ENCODE measurements at regions not wholly inside any gene's neighbourhood (a gene's known extent, or its start where the extent isn't known, plus 50 kb on each side); places are given as distances from the start of the nearest gene placed in this dataset.

- no peak for DNase-seq
- no peak overlapping the region for H3K27ac ChIP-seq
- intact Hi-C loops (cut with DNase I; ENCODE audit: low total_unique reads): no loop called here
- peaks cover 0 to 27% (median 13%) of the 10 kb centered on the region in 4 donors for H3K4me1 ChIP-seq
- no peak for TF ChIP-seq POLR2A (IDR thresholded peaks at IDR 0.05)
- TF ChIP-seq CTCF (IDR thresholded peaks at IDR 0.05): no peak
- no peak for TF ChIP-seq POLR2AphosphoS5 (IDR thresholded peaks at IDR 0.05)
- no peak for TF ChIP-seq EP300 (IDR thresholded peaks at IDR 0.05)
- H3K27me3 ChIP-seq: no peaks in the 10 kb centered on the region
- no peak overlapping the region for H3K4me3 ChIP-seq
- 58 to 85% (median 66%) methylated on average over 1 of the region's 1 CpG for WGBS, 5 donors
- H3K36me3 ChIP-seq: no peaks in the 10 kb centered on the region
- H3K9me3 ChIP-seq: no peaks in the 10 kb centered on the region
Observed at GRCh38 chr12:88310069-88310468, 168.0 kb downstream of the TMTC3 start.

DNA sequence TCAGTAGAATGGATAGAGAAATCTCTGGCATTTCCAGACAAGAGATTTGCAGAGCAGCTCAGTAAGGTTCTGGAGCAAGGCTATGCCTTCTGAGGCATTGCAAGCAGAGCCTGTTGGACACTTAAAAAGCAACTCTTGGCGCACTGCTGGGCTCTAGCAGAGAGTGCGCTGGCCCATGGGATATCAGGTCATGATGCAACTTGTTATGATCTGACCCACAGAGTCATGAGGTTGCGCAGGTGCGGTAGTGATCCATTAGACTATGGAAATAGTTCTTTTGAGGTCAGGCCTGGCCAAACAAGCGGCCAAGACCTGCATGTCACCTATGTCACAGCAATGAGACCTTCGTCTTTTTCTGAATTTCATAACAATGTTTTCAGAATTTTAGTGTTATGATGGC, 168.6 kb downstream of the TMTC3 start:
- Histone ChIP-seq H3K36me3 (no peaks in the 10 kb centered on the region), H3K27me3 (no peaks in the 10 kb centered on the region), H3K4me3 (no peak overlapping the region), H3K9me3 (no peaks in the 10 kb centered on the region), H3K27ac (no peak overlapping the region), H3K4me1 (peaks cover 0 to 21% (median 10%) of the 10 kb centered on the region in 4 donors)
- DNase-seq: no peak
- intact Hi-C loops (cut with DNase I; ENCODE audit: low total_unique reads): no loop called here
- 87 to 95% (median 93%) methylated on average over 6 of the region's 6 CpGs for WGBS, 5 donors
- TF ChIP-seq CTCF (IDR thresholded peaks at IDR 0.05): no peak
- TF ChIP-seq POLR2AphosphoS5 (IDR thresholded peaks at IDR 0.05): no peak
- TF ChIP-seq EP300 (IDR thresholded peaks at IDR 0.05): no peak
- no peak for TF ChIP-seq POLR2A (IDR thresholded peaks at IDR 0.05)

DNA sequence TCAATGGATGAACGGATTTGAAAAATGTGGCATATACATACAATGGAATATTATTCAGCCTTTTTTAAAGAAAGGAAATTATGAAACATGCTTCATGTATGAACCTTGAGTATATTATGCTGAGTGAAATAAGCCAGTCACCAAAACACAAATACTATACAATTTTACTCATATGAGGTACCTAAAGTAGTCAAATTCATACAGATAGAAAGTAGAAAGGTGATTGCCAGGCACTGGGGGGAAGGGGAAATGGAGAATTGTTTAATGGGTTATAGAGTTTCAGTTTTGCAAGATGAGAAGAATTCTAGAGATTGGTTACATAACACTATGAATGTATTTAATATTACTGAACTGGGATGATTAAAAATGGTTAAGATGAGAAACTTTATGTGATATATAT, 171.4 kb downstream of the TMTC3 start:
- Histone ChIP-seq H3K27me3 (no peaks in the 10 kb centered on the region), H3K36me3 (no peaks in the 10 kb centered on the region), H3K4me3 (no peak overlapping the region), H3K27ac (no peak overlapping the region), H3K9me3 (no peaks in the 10 kb centered on the region), H3K4me1 (peaks cover 0 to 13% (median 0%) of the 10 kb centered on the region in 4 donors)
- TF ChIP-seq EP300 (IDR thresholded peaks at IDR 0.05) (no peak), POLR2A (IDR thresholded peaks at IDR 0.05) (no peak), POLR2AphosphoS5 (IDR thresholded peaks at IDR 0.05) (no peak), CTCF (IDR thresholded peaks at IDR 0.05) (no peak)
- no peak for DNase-seq
- WGBS, 5 donors: 75 to 94% (median 89%) methylated on average over 1 of the region's 1 CpG
- intact Hi-C loops (cut with DNase I; ENCODE audit: low total_unique reads): no loop called here

GRCh38 chr12:88314706-88315105, 172.6 kb downstream of the TMTC3 start:
- Histone ChIP-seq H3K4me1 (peaks cover 0 to 1% (median 0%) of the 10 kb centered on the region in 4 donors), H3K27me3 (no peaks in the 10 kb centered on the region), H3K36me3 (no peaks in the 10 kb centered on the region), H3K27ac (no peak overlapping the region), H3K9me3 (no peaks in the 10 kb centered on the region), H3K4me3 (no peak overlapping the region)
- WGBS, 5 donors: 94 to 96% (median 95%) methylated on average over 4 of the region's 4 CpGs
- no peak for DNase-seq
- TF ChIP-seq POLR2A (IDR thresholded peaks at IDR 0.05) (no peak), POLR2AphosphoS5 (IDR thresholded peaks at IDR 0.05) (no peak), EP300 (IDR thresholded peaks at IDR 0.05) (no peak), CTCF (IDR thresholded peaks at IDR 0.05) (no peak)
- intact Hi-C loops (cut with DNase I; ENCODE audit: low total_unique reads): no loop called here

Measured in stomach (tissue), 8 donors.